ENCODE measurements at regions not wholly inside any gene's neighbourhood (a gene's known extent, or its start where the extent isn't known, plus 50 kb on each side); places are given as distances from the start of the nearest gene placed in this dataset.
"Not testable (repeated sequence)": the region's sequence is repeated elsewhere in the genome, so short reads cannot be mapped to it uniquely, and the experiment has no call there.

GRCh38 chr15:69666921-69667811, 214.5 kb downstream of the RPLP1 start:
- no peaks in the 10 kb centered on the region for H3K36me3 ChIP-seq (ENCODE audit: control insufficient read depth, insufficient read depth, low read length)
- H3K27ac ChIP-seq (ENCODE audit: low read depth, low read length, severe bottlenecking), result no peak overlapping the region
- peaks cover 17% of the 10 kb centered on the region for H3K4me1 ChIP-seq (ENCODE audit: control insufficient read depth, insufficient read depth, low read length, poor library complexity, severe bottlenecking)
- H3K9me3 ChIP-seq (ENCODE audit: control insufficient read depth, low read length), result no peaks in the 10 kb centered on the region
- WGBS, 2 experiments (ENCODE audit: insufficient coverage in 2 of 2), result 96% methylated on average over 2 of the region's 19 CpGs; no CpG with 5 or more reads in 1 of the 2 experiments
- no peak overlapping the region for H3K4me3 ChIP-seq (ENCODE audit: extremely low read depth, insufficient read depth, low read length, poor library complexity, severe bottlenecking)

- 80 to 100% methylated on average over 2 to 6 of the region's 6 CpGs for WGBS, 2 experiments (ENCODE audit: insufficient coverage in 2 of 2)
- Histone ChIP-seq H3K9me3 (ENCODE audit: control insufficient read depth, low read length) (no peaks in the 10 kb centered on the region), H3K27ac (ENCODE audit: low read depth, low read length, severe bottlenecking) (no peak overlapping the region), H3K4me3 (ENCODE audit: extremely low read depth, insufficient read depth, low read length, poor library complexity, severe bottlenecking) (no peak overlapping the region), H3K36me3 (ENCODE audit: control insufficient read depth, insufficient read depth, low read length) (no peaks in the 10 kb centered on the region), H3K4me1 (ENCODE audit: control insufficient read depth, insufficient read depth, low read length, poor library complexity, severe bottlenecking) (peaks cover 17% of the 10 kb centered on the region)
These were observed 215.6 kb downstream of the RPLP1 start for GRCh38 chr15:69668039-69668705.

GRCh38 chr15:69668963-69669362, 216.3 kb downstream of the RPLP1 start:
- Histone ChIP-seq H3K36me3 (ENCODE audit: control insufficient read depth, insufficient read depth, low read length) (no peaks in the 10 kb centered on the region), H3K27ac (ENCODE audit: low read depth, low read length, severe bottlenecking) (no peak overlapping the region), H3K4me3 (ENCODE audit: extremely low read depth, insufficient read depth, low read length, poor library complexity, severe bottlenecking) (no peak overlapping the region), H3K9me3 (ENCODE audit: control insufficient read depth, low read length) (no peaks in the 10 kb centered on the region), H3K4me1 (ENCODE audit: control insufficient read depth, insufficient read depth, low read length, poor library complexity, severe bottlenecking) (peaks cover 17% of the 10 kb centered on the region)
- 92 to 100% methylated on average over 2 of the region's 4 CpGs for WGBS, 2 experiments (ENCODE audit: insufficient coverage in 2 of 2)

- Histone ChIP-seq H3K36me3 (ENCODE audit: control insufficient read depth, insufficient read depth, low read length) (no peaks in the 10 kb centered on the region), H3K9me3 (ENCODE audit: control insufficient read depth, low read length) (no peaks in the 10 kb centered on the region), H3K4me3 (ENCODE audit: extremely low read depth, insufficient read depth, low read length, poor library complexity, severe bottlenecking) (no peak overlapping the region), H3K27ac (ENCODE audit: low read depth, low read length, severe bottlenecking) (no peak overlapping the region), H3K4me1 (ENCODE audit: control insufficient read depth, insufficient read depth, low read length, poor library complexity, severe bottlenecking) (peaks cover 17% of the 10 kb centered on the region)
- WGBS, 2 experiments (ENCODE audit: insufficient coverage in 2 of 2), result 83 to 94% methylated on average over 1 to 2 of the region's 3 CpGs
These were observed 216.8 kb downstream of the RPLP1 start for GRCh38 chr15:69669446-69669845.

GRCh38 chr15:69673291-69673881, 220.8 kb downstream of the RPLP1 start:
- 89 to 95% methylated on average over 7 to 8 of the region's 11 CpGs for WGBS, 2 experiments (ENCODE audit: insufficient coverage in 2 of 2)
- H3K36me3 ChIP-seq (ENCODE audit: control insufficient read depth, insufficient read depth, low read length), result no peaks in the 10 kb centered on the region
- H3K4me3 ChIP-seq (ENCODE audit: extremely low read depth, insufficient read depth, low read length, poor library complexity, severe bottlenecking), result no peak overlapping the region
- no peaks in the 10 kb centered on the region for H3K9me3 ChIP-seq (ENCODE audit: control insufficient read depth, low read length)
- H3K27ac ChIP-seq (ENCODE audit: low read depth, low read length, severe bottlenecking), result no peak overlapping the region
- no peaks in the 10 kb centered on the region for H3K4me1 ChIP-seq (ENCODE audit: control insufficient read depth, insufficient read depth, low read length, poor library complexity, severe bottlenecking)

- H3K4me1 ChIP-seq (ENCODE audit: control insufficient read depth, insufficient read depth, low read length, poor library complexity, severe bottlenecking), result no peaks in the 10 kb centered on the region
- no peak overlapping the region for H3K27ac ChIP-seq (ENCODE audit: low read depth, low read length, severe bottlenecking)
- WGBS, 2 experiments (ENCODE audit: insufficient coverage in 2 of 2), result 78 to 100% methylated on average over 1 to 2 of the region's 2 CpGs
- H3K36me3 ChIP-seq (ENCODE audit: control insufficient read depth, insufficient read depth, low read length), result no peaks in the 10 kb centered on the region
- no peaks in the 10 kb centered on the region for H3K9me3 ChIP-seq (ENCODE audit: control insufficient read depth, low read length)
- no peak overlapping the region for H3K4me3 ChIP-seq (ENCODE audit: extremely low read depth, insufficient read depth, low read length, poor library complexity, severe bottlenecking)
These were observed 223.1 kb downstream of the RPLP1 start for GRCh38 chr15:69675731-69676130.

- Histone ChIP-seq H3K4me3 (ENCODE audit: extremely low read depth, insufficient read depth, low read length, poor library complexity, severe bottlenecking) (no peak overlapping the region), H3K9me3 (ENCODE audit: control insufficient read depth, low read length) (peaks cover 2% of the 10 kb centered on the region), H3K27ac (ENCODE audit: low read depth, low read length, severe bottlenecking) (no peak overlapping the region), H3K36me3 (ENCODE audit: control insufficient read depth, insufficient read depth, low read length) (no peaks in the 10 kb centered on the region), H3K4me1 (ENCODE audit: control insufficient read depth, insufficient read depth, low read length, poor library complexity, severe bottlenecking) (no peaks in the 10 kb centered on the region)
- WGBS, 2 experiments (ENCODE audit: insufficient coverage in 2 of 2), result 83 to 95% methylated on average over 3 to 4 of the region's 4 CpGs
These were observed 224.8 kb downstream of the RPLP1 start for GRCh38 chr15:69677403-69677802.

- WGBS, 2 experiments (ENCODE audit: insufficient coverage in 2 of 2), result 85 to 90% methylated on average over 3 to 4 of the region's 9 CpGs
- H3K4me3 ChIP-seq (ENCODE audit: extremely low read depth, insufficient read depth, low read length, poor library complexity, severe bottlenecking), result no peak overlapping the region
- H3K4me1 ChIP-seq (ENCODE audit: control insufficient read depth, insufficient read depth, low read length, poor library complexity, severe bottlenecking), result no peaks in the 10 kb centered on the region
- H3K36me3 ChIP-seq (ENCODE audit: control insufficient read depth, insufficient read depth, low read length), result no peaks in the 10 kb centered on the region
- peaks cover 5% of the 10 kb centered on the region for H3K9me3 ChIP-seq (ENCODE audit: control insufficient read depth, low read length)
- H3K27ac ChIP-seq (ENCODE audit: low read depth, low read length, severe bottlenecking), result no peak overlapping the region
These were observed 227.1 kb downstream of the RPLP1 start for GRCh38 chr15:69679623-69680228.

- not testable (repeated sequence) for H3K4me1 ChIP-seq (ENCODE audit: control insufficient read depth, insufficient read depth, low read length, poor library complexity, severe bottlenecking); H3K36me3 ChIP-seq (ENCODE audit: control insufficient read depth, insufficient read depth, low read length); H3K4me3 ChIP-seq (ENCODE audit: extremely low read depth, insufficient read depth, low read length, poor library complexity, severe bottlenecking); H3K27ac ChIP-seq (ENCODE audit: low read depth, low read length, severe bottlenecking)
- peaks cover 20% of the 10 kb centered on the region for H3K9me3 ChIP-seq (ENCODE audit: control insufficient read depth, low read length)
- whole genome bisulfite sequencing, 2 experiments (ENCODE audit: insufficient coverage in 2 of 2), result 83% methylated on average over 1 of the region's 4 CpGs; no CpG with 5 or more reads in 1 of the 2 experiments
These were observed 232.2 kb downstream of the RPLP1 start for GRCh38 chr15:69684823-69685222.

GRCh38 chr15:69685512-69686452, 233.2 kb downstream of the RPLP1 start:
- Histone ChIP-seq H3K27ac (ENCODE audit: low read depth, low read length, severe bottlenecking) (no peak overlapping the region), H3K4me1 (ENCODE audit: control insufficient read depth, insufficient read depth, low read length, poor library complexity, severe bottlenecking) (no peaks in the 10 kb centered on the region), H3K36me3 (ENCODE audit: control insufficient read depth, insufficient read depth, low read length) (no peaks in the 10 kb centered on the region), H3K4me3 (ENCODE audit: extremely low read depth, insufficient read depth, low read length, poor library complexity, severe bottlenecking) (no peak overlapping the region), H3K9me3 (ENCODE audit: control insufficient read depth, low read length) (peaks cover 21% of the 10 kb centered on the region)
- 90 to 91% methylated on average over 5 to 6 of the region's 8 CpGs for WGBS, 2 experiments (ENCODE audit: insufficient coverage in 2 of 2)
